GM19455 (cell line): ENCODE measurements at regions not wholly inside any gene's neighbourhood (a gene's known extent, or its start where the extent isn't known, plus 50 kb on each side); places are given as distances from the start of the nearest gene placed in this dataset.

Source experiments
- ATAC-seq: cut with Tn5 transposase; IDR thresholded peaks from one replicate; pipeline ENCODE4 v1.9.1; 2021; ENCODE audit not compliant: unreplicated experiment

- ATAC-seq, result no peak
Measured at GRCh38 chr9:73845954-73846690, 651.0 kb upstream of the RORB start.

DNA sequence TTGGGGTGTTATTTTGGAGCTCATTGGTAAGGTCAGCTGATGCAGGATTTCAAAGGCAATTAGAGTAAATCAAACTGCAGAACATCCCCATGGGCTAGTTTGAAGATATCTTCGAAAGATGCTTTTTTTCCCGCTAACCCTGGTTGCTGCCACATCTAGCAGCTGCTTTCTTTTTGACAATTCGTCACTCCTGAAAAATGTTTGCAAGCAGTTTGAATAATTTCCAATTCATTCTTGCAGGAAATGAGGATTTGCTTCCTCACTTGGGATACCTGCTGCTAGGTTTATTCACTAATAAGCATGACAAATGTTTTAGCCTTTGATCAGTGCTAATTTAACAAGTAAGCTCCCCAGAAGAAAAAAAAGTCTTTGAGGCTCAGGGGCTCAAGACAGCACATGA lies 649.6 kb upstream of the RORB start:
- no peak for ATAC-seq

DNA sequence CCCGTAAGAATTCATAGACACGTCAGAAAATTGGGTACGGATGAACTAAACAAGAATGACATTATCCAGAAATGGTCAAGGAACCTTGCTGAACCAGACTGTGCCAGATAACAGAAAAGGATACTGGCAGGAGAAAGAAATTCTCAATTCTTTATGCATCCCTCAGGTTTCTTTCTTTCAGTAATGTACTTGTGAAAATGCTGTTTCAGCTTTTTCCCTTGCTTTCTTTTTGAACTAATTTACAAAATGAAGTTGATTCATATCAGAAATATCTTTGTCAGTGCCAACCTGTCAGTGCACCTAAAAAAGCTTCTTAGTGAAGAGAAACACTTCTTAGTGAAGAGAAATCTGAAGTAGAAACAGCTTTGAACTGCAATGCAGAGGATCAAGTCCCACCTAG lies 643.6 kb upstream of the RORB start:
- ATAC-seq, result no peak

- no peak for ATAC-seq
Measured at GRCh38 chr9:73855206-73855605, 641.9 kb upstream of the RORB start.

DNA sequence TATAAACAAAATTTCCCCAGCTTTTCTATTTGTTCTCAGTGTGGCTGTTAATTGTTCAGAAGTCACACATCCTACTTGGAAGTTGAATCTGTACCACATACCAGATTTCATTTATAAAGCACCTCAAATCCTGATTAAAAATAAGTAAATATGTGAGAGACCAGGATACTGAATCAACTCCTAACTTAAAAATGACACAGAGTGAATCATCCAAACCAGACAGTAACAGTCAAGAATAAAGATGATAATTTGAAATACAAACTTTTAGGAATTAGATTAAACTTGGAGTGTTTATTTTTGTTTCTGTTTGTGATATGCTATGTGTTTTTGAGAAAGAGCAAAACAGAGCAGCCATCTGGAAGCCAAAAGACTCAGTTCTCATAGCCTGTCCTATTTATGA lies 633.2 kb upstream of the RORB start:
- no peak for ATAC-seq

DNA sequence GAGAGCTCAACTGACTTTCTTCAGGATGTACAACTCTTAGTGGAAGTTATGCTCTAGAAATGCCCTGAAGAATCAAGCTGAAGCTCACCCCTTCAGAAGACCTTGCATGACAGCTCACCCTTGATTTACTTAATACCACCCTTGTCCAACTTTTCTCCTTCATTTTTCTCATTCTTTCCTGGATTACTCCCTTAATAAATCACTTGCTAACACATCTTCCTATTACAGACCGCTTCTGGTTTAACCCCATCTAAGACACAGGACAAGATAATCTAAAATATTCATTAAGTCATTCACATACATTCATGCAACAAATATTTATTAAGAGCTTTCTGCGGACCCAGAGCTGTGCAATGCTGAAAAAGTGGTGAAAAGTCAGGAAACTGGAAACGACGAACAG lies 630.7 kb upstream of the RORB start:
- ATAC-seq, result no peak

DNA sequence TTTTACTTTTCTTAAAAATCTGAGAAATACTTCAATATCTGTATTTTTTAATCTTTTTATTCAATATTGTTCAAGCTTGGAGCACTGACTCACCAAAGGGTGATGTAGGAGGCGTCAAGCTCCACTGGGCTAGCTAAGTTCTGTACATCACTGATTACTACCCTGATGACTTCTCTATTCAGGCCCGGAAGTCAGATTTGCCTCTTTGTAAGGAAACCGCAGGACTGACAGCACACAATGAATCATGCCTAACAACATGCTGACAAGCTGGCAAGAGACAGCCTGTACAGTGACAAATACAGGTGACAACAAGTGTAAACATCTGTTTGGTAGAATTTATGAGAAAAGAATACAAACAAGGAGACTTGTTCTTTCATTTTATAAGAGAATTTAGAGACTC lies 627.9 kb upstream of the RORB start:
- ATAC-seq, result peak; percentile 98

- ATAC-seq, result no peak
Measured at GRCh38 chr9:73871636-73872035, 625.5 kb upstream of the RORB start.

GRCh38 chr9:73872701-73873100 lies 624.4 kb upstream of the RORB start:
- no peak for ATAC-seq

- ATAC-seq, result no peak
Measured at GRCh38 chr9:73880101-73880500, 617.0 kb upstream of the RORB start.

DNA sequence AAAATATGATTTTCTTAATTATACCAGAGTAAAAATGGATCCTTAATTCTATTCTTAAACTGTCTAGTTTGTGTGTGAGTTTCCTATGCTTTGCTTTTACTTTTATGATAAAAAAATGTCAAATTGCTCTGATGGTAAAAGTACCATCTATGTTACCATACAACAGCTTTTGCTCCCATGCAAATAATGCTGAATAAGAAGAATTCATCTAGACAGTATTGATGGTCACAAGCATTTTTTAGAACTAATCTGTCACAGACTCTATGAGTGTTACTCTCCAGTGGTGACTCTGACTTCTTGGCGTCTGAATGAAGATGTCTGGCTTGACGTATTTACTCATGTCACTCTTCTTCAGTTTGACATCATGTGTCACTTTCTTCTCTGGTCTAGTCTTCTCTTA lies 608.1 kb upstream of the RORB start:
- ATAC-seq, result no peak

DNA sequence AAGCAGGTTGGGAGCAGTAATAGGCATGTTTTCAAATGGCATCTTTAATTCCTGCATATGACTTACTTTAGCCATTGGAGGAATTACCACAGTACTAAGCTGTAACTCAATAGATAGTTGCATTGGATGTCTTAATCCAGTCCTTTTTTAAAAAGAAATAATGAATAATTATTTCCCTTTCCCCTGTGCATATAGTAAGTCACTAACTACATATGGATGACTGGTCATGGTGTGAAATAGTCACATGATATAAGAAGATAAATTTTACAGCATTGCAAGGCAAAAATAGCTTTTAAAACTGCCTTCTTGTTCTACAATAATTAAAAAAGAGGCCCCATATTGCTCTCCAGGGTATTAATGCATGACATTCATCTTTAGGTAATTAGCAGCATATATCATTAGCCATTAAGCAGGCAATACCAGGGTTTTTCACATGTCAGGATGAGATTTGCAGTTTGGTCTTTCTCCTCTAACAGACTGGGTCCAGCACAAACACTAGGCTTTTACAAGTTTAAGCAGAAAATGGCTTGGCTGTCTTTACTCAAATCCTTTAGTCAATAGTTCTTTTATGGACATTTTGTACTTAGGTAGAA lies 606.4 kb upstream of the RORB start:
- no peak for ATAC-seq

DNA sequence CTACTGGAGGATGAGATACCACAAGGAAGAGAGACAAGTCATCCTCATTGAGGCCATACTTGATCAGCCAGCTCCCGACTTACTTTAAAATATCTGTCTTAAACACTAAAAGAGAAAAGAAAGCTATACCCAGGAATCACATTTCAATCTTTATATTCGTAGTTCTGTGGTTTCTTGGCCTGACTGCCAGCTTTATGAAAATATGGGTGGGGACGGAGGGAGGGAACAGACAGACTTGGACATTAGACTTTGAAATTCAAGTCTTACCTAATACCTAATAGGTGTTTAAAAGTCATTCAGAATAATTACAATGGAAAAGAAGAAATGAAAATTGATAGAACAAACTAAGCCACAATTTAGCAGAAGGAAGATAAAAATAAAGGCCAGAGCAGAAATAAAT lies 604.8 kb upstream of the RORB start:
- no peak for ATAC-seq

GRCh38 chr9:73893230-73893629 lies 603.9 kb upstream of the RORB start:
- ATAC-seq, result no peak

GRCh38 chr9:73896061-73896460 lies 601.1 kb upstream of the RORB start:
- ATAC-seq, result no peak

DNA sequence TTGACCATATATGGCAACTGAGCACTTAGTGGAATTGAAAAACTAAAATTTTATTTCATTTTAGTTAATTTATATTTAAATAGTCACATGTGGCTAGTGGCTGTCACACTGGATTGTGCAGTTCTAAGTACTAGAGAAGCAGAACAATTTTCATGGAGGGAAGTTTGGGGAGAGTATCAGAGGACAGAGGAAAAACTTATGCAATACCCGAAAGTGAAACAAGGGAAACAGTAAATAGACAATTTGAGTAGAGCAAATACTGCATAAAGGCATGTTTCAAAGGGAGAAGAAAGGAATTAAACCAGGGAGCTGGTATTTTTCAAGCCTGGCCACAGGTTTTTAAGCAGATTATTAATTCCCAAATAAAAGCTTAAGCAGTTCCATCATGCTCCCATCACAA lies 590.5 kb upstream of the RORB start:
- no peak for ATAC-seq

DNA sequence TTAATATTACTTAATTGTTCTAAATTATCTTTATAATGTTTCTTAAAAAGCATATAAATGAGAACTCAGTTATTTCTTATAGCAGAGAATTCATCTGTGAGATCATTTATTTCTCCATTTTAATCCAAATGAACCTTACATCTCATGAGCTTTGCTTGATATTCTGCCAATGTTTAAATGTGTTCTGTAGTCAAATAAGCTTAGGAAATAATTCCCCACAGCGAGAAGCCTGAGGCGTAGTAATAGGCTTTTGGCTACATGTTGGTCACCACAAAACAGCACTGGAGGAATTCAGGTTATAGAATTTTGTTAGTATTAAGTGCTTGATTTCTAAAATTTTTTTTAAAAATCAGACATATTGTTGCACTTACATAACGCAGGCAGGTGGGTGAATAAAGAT lies 585.3 kb upstream of the RORB start:
- no peak for ATAC-seq

- no peak for ATAC-seq
Measured at GRCh38 chr9:73916016-73916673, 581.0 kb upstream of the RORB start.

GRCh38 chr9:73919712-73920111 lies 577.4 kb upstream of the RORB start:
- no peak for ATAC-seq

DNA sequence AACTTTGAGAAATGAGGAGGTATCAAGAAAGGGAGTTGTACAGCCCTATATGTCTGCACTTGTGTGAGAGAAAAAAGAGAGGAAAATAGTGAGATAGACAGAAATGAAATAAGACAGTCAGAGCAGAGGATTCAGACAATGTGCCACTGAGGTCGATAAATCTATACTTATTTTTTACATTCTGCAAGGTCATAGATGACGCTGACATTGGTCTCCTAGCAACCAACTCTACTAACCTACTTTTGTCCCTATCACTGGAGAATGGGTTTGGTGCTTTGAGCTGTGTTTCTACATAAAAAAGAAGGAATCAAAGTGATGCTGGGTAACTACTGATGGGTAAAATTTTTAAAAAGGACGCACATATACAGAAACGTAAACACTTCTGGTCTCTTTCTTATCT lies 573.3 kb upstream of the RORB start:
- no peak for ATAC-seq

DNA sequence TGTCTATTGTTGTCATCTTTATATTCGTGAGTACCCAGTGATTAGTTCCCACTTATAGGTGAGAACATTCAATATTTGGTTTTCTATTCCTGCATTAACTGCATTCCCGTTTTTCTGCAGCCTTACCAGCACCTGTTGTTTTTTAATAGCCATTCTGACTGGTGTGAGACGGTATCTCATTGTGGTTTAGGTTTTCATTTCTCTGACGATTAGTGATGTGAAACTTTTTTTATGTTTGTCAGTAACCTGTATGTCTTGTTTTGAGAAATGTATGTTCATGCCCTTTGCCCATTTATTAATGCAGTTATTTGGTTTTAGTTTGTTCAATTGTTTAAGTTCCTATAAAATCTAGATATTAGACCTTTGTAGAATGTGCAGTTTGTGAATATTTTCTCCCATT lies 546.0 kb upstream of the RORB start:
- no peak for ATAC-seq

GRCh38 chr9:73962792-73963191 lies 534.3 kb upstream of the RORB start:
- ATAC-seq, result no peak

- ATAC-seq, result no peak
Measured at GRCh38 chr9:73969936-73970335, 527.2 kb upstream of the RORB start.
